HL-60 (cell line): ENCODE measurements at regions not wholly inside any gene's neighbourhood (a gene's known extent, or its start where the extent isn't known, plus 50 kb on each side); places are given as distances from the start of the nearest gene placed in this dataset.
"Not testable (repeated sequence)": the region's sequence is repeated elsewhere in the genome, so short reads cannot be mapped to it uniquely, and the experiment has no call there.

Source experiments
- DNase-seq, 2 experiments: peaks; one replicate each; pipeline ENCODE4 v3.0.0-alpha.2; 2010 to 2020; ENCODE audit warnings: low read depth in 1 of 2, low spot score in 1 of 2
- H3K27ac ChIP-seq: fragments of 250-450 bp; sonication (Bioruptor Pico); replicated peaks from 2 replicates; pipeline ENCODE4 v1.5.1; 2020; ENCODE audit warnings: mild to moderate bottlenecking, moderate library complexity
- H3K27me3 ChIP-seq: fragments of 250-450 bp; sonication (Bioruptor Pico); 2 replicates; pipeline ENCODE4 v1.5.1; 2021; ENCODE audit warnings: mild to moderate bottlenecking, moderate library complexity; ENCODE audit not compliant: insufficient read depth, poor library complexity, severe bottlenecking
- H3K4me3 ChIP-seq: replicated peaks from 2 replicates; pipeline ENCODE4 v1.5.1; 2011; ENCODE audit warnings: mild to moderate bottlenecking, control low read depth, low read length; ENCODE audit not compliant: insufficient read depth
- GABPA ChIP-seq: IDR thresholded peaks from 2 replicates; pipeline ENCODE4 v1.6.1; 2012; ENCODE audit warnings: low read depth
- POLR2AphosphoS5 ChIP-seq: IDR thresholded peaks from 2 replicates; pipeline ENCODE4 v1.6.1; 2012; ENCODE audit warnings: low read depth
- REST ChIP-seq: IDR thresholded peaks from 2 replicates; pipeline ENCODE4 v1.6.1; 2012; ENCODE audit warnings: low read depth; ENCODE audit not compliant: insufficient replicate concordance
- SPI1 ChIP-seq: IDR thresholded peaks from 2 replicates; pipeline ENCODE4 v1.6.1; 2012; ENCODE audit warnings: low read depth, mild to moderate bottlenecking, borderline replicate concordance
- TF ChIP-seq, protein P1 (sequence below): IDR thresholded peaks from one replicate; pipeline ENCODE4 v1.5.1; 2011; ENCODE audit warnings: low read length, control low read depth, inconsistent platforms; ENCODE audit not compliant: insufficient read depth

- TF ChIP-seq GABPA (no peak), POLR2AphosphoS5 (no peak)
- DNase-seq: no peak
- Histone ChIP-seq H3K27ac (no peak overlapping the region), H3K4me3 (no peak overlapping the region), H3K27me3 (no peaks in the 10 kb centered on the region)
Measured at GRCh38 chr4:79739912-79740311, 331.9 kb upstream of the GK2 start.

- no peaks in the 10 kb centered on the region for H3K27me3 ChIP-seq
- TF ChIP-seq SPI1 (no peak), POLR2AphosphoS5 (no peak), REST (no peak), GABPA (no peak)
- TF ChIP-seq, protein P1, sequence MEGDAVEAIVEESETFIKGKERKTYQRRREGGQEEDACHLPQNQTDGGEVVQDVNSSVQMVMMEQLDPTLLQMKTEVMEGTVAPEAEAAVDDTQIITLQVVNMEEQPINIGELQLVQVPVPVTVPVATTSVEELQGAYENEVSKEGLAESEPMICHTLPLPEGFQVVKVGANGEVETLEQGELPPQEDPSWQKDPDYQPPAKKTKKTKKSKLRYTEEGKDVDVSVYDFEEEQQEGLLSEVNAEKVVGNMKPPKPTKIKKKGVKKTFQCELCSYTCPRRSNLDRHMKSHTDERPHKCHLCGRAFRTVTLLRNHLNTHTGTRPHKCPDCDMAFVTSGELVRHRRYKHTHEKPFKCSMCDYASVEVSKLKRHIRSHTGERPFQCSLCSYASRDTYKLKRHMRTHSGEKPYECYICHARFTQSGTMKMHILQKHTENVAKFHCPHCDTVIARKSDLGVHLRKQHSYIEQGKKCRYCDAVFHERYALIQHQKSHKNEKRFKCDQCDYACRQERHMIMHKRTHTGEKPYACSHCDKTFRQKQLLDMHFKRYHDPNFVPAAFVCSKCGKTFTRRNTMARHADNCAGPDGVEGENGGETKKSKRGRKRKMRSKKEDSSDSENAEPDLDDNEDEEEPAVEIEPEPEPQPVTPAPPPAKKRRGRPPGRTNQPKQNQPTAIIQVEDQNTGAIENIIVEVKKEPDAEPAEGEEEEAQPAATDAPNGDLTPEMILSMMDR: no peak
- no peak overlapping the region for H3K27ac ChIP-seq
- DNase-seq: no peak
- H3K4me3 ChIP-seq: no peak overlapping the region
Measured at GRCh38 chr4:79723507-79723906, 315.5 kb upstream of the GK2 start.

- TF ChIP-seq GABPA (no peak), SPI1 (no peak), REST (no peak), POLR2AphosphoS5 (no peak)
- TF ChIP-seq, protein P1: no peak
- Histone ChIP-seq H3K4me3 (no peak overlapping the region), H3K27ac (no peak overlapping the region), H3K27me3 (no peaks in the 10 kb centered on the region)
- no peak for DNase-seq
Measured at GRCh38 chr4:79700356-79700755, 292.3 kb upstream of the GK2 start.

- TF ChIP-seq GABPA: no peak
- no peak for TF ChIP-seq SPI1
- TF ChIP-seq POLR2AphosphoS5: no peak
- no peak for TF ChIP-seq REST
- TF ChIP-seq, protein P1: no peak
- no peak overlapping the region for H3K4me3 ChIP-seq
- no peak for DNase-seq
Measured at GRCh38 chr4:79697444-79697843, 289.4 kb upstream of the GK2 start.

DNA sequence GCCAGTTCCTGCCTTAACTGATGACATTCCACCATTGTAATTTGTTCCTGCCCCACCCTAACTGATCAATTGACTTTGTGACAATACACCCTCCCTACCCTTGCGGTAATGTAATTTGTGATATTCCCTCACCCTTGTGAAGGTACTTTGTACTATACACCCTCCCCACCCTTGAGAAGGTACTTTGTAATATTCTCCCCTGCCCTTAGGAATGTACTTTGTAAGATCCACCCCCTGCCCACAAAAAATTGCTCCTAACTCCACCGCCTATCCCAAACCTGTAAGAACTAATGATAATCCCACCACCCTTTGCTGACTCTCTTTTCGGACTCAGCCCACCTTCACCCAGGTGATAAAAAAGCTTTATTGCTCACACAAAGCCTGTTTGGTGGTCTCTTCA lies 288.5 kb upstream of the GK2 start:
- not testable (repeated sequence) for DNase-seq, H3K27ac ChIP-seq, H3K4me3 ChIP-seq, H3K27me3 ChIP-seq

More at GRCh38 chr4:79697444-79697843, 289.4 kb upstream of the GK2 start:
- Histone ChIP-seq H3K27me3 (no peaks in the 10 kb centered on the region), H3K27ac (no peak overlapping the region)
